GM18498 (cell line): ENCODE measurements at regions not wholly inside any gene's neighbourhood (a gene's known extent, or its start where the extent isn't known, plus 50 kb on each side); places are given as distances from the start of the nearest gene placed in this dataset.

ENCODE experiments used
- ATAC-seq: cut with Tn5 transposase; IDR thresholded peaks from one replicate; pipeline ENCODE4 v1.9.1; 2021; ENCODE audit warnings: mild to moderate bottlenecking, moderate library complexity; ENCODE audit not compliant: unreplicated experiment

DNA sequence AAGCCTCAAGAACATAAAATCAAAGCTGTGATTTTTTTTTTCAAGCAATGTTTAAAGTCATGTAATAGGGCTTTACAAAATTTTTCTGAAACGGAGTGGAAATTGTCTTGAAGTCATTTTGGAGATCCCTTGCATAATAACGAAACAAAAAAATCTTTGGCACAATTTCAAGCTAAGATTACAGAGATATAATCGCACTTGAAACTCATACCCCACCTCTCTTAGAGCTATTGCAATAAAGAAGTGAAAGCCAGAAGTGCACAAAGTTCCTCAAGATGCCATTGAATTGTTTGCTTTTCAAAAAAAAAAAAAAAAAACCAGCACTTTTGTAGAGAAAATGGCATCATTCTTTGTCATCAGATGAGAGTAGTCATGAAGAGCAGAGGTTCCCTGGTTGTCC lies 152.3 kb downstream of the PAX3 start:
- no peak for ATAC-seq

DNA sequence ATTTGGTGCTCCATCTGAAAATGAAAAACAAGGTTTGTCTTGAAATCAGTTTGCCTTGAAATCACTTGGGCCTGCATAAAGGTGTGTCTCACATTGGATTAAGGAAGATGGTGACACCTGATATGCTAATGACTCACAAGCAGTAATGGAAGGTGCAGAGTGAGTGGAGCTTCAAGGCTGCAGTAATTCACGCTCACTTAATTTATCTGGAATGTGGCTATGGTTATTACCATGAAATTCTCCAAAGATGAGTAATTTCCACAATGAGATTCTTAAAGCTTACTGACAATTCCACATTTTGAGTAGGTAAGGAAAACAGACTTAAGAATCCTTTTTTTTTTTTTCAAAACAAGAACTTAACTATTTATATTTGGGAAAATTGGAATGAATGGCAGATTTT lies 156.8 kb downstream of the PAX3 start:
- ATAC-seq = no peak

DNA sequence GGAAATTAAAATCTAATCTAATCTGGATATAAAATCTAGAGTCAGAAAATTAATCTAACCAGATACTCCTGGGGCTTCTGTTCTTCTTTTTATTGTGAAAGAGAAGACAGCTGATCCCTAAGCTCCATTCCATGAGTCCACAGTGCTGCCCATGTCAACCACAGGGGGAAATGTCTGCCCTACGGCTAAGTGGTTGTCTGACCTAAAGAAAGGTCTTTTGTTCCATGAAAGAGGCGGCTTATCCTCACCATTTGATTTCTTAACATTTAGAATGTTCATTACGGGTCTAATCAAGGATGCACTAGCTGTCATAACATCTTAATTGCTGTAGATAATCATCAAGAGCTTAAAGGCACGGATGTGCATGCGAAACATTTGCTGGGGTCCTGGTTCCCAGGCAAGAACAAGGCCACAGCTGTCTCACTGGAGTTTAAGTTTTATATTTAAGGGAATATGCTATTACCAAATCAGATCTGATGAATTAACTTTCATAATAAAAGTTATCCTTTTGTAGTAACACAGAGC lies 162.6 kb downstream of the PAX3 start:
- no peak for ATAC-seq

DNA sequence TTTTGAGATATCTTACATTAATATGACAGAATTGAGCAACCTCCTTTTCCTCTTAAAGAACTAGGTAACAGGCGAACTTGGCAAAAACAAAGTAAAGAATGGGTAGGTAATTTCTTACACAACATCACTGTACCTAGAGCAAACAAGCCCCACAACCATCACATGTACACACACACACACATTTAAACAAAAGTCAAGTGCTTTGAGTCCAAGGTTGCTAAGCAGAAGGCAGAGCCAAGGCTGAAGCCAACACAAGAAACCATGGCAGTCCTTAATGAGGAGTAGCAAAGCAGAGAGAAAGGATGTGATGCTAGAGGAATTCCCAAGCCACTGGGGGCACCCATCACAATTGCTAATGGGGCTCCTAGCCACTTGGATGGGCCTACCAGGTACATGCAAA lies 164.1 kb downstream of the PAX3 start:
- ATAC-seq = no peak

DNA sequence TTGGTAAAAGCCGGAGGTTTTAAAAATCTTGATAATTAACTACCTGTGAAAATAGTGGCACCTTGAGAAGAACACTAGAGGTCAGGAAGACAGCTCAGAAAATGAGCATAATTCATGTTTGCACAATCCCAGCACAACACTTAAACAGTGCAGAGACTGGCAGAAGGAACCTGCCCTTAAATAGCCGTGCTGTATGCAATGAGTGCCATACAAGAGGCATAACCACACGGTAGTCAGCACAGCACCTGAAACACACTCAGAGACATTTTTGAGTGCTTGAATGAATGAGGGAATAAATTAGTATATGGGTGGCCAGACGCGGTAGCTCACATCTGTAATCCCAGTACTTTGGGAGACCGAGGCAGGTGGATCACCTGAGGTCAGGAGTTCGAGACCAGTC lies 164.9 kb downstream of the PAX3 start:
- no peak for ATAC-seq

DNA sequence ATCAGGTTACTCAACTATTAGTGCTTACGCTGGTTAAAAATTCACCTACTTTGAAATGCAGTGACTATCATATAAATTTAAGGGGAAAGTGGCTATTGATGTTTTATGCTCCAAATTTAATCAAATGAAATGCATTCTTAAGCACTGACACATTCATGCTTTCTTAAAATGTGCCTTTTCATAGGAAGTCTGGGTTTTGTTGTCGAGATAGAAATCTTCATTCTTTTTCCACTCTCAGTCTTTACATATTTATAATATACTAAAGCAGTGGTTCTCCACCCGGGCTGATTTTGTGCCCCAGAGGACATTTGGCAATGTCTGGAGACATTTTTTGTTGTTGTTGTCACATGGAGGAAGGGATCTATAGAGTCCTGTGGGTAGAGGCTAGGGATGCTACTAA lies 167.9 kb downstream of the PAX3 start:
- no peak for ATAC-seq

DNA sequence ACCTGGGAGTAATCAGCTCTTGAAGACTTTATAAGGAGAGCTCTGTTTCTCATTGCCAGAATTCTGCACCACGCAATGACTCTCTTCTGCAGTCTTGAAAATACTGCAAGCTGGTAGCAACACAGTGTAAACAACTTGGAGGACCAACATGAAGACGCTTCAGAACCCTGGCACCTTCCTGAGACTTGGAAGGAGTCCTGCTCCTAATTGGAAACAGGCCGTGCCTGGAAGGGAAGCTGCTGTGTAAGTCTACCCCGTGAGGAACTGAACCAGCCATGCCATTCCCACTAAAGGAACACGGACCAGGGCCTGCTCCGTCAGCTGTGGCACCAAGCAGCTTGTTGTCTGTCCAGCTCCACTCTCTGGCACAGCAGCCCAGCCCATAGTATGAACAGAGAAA lies 171.1 kb downstream of the PAX3 start:
- no peak for ATAC-seq

DNA sequence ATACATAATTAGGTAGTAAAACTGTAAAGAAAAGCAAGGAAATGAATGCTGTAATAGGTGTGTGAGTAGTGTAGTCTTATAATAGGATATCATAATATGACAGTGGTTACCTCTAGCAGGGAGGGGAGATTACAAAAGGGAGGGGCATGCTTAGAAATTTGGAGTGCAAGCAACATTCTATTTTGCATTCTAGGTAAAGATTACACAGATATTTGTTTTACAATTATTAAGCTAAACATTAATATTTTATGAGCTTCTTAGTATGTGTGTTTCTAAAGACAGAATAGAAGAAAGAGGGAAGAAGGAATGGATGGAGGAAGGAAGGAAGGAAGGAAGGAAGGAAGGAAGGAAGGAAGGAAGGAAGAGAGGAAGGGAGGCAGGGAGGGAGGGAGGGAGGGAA lies 177.9 kb downstream of the PAX3 start:
- ATAC-seq = no peak

DNA sequence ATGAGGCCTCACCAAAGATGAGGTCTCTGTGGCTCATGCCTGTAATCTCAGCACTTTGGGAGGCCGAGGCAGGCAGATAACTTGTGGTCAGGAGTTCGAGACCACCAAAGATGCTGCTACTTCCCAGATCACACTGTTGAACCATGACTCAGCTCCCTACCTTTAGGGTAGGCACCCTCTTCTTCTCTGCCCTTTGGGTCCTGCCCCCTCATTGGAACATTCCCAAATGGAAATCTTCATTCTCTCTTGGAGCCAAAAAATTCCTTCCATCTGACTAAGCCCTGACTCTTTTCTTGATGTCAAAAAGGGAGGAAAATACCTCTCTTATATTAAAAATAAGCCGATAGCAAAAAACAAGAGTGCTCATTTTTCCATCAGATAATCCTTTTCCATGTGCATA lies 183.5 kb downstream of the PAX3 start:
- no peak for ATAC-seq

DNA sequence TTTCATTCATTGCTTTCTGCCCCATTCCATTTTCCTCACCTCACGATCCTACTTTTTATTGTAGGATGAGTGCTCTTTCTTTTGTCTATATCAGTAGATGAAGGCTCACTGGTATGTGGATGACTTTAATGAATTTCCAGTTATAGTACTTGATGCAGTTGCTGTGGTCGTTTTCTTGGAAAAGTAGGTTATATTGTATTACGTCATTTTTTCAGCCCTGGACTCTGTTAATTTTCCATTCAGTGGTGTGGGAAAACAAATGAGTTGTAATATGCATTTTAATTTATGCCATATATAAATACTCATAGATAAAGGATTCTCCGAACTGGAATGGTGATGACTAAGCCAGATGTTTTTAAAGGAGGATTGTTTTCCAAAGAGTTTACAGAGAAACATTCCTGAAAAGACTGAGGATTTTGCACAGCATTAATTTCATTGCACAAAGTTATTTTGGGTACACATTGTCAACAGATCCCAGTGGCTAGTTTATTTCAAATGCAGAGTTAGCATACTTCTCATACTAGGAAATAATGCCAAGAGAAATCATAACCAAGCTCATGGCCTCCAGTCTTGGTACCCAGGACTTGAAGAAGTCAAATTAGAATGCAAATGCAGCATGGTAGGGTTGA lies 189.7 kb downstream of the PAX3 start:
- ATAC-seq = no peak

DNA sequence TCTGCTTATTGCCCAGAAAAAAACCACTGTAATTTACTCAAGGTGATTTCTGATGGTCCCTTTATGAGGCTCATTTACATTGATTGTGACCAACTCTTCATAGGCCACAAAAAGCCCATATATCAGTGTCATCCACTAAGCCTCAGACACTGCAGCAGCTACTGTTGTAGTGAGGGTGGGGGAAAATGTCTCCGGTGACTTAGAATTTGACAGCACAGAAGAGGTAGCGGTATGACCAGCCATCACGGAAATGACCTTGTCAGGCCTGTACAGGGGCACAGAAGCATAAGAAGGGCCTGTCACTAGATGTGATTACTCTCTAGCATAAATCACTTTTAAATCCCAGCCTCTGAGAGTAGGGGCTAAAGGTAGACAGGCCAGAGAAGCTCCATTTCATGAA lies 190.3 kb downstream of the PAX3 start:
- ATAC-seq = no peak

DNA sequence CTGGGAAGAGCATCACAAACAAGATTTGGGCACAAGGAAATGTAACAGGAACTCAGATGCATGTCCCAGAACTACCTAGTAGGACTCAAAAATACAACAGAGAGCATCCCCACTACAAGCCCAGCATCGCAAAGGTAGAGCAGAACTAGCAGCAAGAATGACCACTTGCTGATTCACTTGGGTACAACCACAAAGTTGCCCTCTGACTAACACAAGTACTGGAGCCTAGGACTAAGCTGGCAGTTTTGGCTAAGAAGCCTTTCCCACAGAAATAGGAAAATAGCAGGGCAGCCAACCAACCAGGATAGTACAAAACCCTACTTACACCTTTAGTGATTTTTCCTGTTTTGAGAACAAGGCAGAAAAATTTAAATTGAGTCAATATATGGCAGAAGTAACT lies 193.8 kb downstream of the PAX3 start:
- no peak for ATAC-seq

DNA sequence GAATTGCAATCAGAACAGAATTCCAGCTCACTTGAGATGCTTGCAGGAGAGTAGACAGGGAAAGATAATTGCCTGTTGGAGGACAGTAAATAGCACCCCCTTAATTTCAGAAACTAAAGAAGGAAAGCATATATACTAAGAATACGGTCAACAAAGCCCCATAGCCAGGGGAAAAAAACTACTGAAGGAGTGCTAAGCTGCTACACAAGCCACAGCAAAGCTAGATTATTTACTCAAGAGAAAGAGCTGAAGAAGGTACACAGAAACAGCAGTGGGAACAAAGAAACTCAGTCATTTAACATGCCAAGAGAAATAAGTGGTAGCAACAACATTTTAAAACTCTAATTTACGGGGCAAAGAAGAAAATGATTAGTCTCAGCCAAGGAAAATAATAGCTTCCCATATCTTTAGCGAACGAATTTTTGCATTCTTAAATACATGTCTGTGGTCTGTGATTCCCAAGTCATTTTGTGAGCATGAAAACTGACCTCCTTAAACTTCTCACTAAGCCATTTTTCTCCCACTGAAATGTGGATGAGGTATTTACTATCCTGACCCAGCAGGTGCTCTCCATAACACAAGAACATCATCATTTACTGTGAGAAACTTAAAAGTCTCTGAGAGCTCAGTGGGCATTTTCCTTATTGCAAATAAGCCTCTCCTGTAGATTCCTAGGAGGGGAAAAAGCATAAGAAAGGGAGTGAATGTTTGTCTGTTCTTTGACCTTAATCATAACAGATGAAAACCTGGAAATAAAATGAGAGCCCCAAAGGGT lies 196.0 kb downstream of the PAX3 start:
- no peak for ATAC-seq

DNA sequence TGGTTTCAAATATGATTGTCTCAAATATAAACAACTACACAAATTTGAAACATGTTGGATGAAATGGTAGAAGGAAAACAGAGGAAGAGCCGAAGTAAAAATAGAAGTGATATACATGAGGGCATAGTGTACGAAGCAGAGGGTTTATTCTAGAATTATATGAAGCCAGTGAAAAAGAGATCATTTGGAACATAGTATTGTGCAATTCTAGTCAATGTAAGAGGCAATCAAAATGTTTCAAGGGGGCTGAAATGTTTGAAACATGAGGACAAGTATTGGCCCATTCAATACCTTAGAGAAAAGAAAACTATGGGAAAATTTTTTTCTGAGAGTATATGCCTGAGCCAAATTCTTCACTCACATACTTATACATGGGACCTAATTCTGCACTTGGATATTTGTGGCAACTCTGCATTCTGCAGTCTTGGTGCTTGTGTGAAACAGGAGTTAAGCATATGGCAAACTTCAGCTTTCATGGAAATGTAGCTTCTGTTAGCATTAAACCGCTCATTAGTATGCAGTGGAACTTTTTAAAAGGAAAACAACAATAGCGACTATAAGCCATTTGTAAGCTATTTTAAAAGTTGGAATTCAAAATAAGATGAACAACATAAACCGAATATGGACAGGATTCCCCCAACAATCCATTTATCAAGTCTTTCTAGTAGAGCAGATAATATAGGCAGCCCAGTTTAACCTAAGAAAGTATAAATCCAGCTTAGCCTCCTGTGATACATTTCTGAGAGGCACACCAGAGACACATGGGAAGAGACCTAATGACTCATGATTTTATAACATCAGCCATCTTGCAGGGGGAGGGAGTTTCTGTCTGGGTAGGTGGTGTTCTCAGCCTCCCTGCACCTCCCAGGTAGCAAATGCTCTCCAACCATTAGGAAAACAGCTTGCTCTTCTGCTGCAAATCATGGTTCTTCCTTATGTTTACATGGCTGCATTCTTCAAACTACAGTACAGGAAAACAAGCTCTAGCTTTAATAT lies 197.8 kb downstream of the PAX3 start:
- no peak for ATAC-seq

DNA sequence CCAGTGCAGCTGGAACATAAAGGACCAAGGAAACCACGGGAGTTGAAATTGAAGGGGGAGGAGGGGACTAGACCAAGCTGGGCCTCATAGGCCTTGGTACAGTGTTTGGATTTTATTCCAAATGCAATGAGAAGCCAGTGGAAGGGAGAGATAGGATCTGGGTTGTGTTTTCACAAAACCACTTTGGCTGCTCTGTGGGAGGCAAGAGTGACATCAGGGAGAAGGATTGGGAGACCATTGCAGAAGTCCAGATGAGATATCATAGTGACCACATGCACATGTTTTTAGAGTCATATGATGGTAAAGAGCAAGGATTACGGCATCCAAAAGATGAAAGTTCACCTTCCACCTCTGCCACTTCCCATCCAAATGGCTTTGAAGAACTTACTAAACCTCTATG lies 210.2 kb downstream of the PAX3 start:
- no peak for ATAC-seq

DNA sequence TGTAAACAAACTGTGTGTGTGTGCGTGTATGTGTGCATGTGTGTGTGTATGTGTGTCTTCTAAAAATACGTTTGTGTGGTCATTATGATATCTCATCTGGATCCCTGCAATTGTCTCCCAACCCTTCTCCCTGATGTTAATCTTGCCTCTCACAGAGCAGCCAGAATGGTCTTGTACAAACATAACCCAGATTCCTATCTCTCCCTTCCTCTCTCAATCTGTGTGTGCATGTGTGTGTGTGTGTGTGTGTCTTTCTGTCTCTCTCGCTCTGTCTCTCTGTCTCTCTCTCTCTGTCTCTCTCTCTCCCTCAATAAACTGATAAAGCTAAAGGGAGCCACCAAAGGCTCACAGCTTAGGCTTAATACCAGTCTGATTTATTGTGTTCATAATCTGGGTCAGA lies 210.8 kb downstream of the PAX3 start:
- no peak for ATAC-seq

DNA sequence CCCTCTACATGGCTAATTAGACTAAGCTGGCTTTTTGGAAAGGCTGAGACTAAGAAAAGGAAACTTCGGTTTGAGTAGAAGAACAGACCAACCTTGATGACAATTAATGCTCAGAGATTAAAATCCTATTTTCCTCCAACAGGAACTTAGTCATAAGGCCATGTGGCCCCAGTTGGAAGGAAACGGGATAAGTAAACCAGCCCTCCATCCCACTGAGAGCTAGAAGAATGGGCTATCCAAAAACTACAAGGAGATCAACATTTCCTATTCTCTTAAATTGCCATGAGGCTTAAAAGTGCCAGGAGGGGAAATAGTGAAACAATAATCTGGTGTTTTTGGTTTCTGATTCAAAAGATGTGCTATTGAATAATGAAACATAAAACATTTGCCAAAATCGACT lies 216.6 kb downstream of the PAX3 start:
- no peak for ATAC-seq

DNA sequence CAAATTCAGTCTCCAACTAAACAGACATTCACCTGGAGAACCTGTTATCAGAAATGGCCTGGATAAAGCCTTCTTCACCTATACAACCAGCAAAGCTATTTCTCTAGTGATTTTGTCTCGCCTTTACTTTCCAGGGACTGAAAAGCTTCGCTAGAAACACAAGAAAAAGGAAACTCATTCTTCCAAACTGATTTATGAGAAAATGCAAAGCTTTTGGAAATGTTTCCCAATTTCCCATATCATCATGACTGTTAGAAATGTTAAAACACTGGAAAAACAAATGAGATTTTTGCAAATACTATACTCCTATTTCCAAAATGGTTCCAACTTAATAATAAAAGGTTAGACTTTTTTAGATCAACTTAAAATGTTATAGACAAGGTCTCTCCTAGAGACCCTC lies 218.7 kb downstream of the PAX3 start:
- no peak for ATAC-seq

DNA sequence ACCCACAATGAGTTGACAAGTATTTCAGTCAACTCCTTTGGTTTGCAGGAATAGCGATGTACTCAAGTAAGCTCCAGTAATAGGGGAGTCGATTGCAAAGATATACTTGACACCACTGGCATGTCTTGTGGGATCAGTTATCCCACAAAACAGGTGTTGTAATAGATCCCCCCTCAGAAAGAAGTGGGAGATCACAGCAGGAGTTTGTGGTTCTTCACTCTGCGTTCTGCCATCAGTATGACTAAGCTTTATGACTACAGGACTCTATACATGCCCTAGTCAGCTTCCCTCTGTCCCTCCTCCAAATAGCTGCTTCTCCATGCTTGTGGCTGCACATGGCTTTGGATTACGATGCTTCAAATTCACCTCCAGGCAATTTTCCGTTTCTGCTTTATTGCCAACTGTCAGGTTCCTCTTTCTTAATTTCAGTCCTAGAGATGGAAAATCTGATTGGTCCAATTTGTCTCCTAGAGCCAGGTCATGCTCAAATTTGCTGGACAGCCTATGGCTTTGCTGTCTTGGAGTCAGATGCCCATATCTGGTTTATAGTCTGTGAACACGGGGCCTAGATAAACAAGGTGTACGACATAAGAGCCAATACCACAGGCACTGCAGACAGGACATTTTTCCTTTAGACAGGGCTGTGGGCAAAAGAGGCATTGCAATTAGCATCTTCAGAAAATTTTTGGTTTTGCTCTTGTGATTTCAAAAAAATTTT lies 221.7 kb downstream of the PAX3 start:
- no peak for ATAC-seq

DNA sequence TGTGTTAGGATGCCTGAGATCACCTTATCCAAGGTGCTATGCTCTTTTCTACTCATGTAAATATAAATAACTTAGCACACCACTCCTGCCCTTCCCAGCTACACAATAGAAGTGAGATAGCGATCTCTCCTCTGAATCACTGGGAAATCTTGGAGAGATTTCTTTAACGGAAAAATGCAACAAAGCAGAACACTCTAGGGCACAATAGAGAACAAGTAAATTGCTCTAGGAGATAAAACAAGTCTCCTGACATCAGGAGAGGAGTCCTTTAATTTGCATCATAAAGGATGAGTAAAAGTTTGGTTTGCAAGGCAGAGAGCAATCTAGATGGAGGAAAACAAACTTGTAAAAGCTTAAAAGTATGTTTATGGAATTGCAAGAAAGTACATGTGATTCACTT lies 224.1 kb downstream of the PAX3 start:
- ATAC-seq = no peak

DNA sequence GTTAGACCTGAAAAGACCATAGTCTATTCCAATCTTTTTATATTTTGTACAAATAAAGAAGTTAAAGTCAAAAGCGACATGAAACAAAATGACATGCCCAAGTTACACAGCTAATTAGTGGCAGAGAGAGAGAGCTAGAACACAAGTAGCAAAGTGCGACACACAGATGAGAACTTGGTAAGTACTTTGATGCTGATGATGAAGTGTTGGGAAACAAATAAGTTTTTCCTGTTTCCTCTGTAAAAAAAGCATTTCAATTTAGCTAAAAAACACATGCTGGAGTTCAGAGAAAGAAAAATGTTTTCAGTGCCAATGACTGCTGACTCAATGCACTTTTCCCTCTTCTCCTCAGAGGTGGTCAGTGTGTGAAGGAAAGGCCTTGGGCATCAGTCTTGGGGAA lies 226.9 kb downstream of the PAX3 start:
- no peak for ATAC-seq
